Heart left ventricle (tissue), 16 donors: ENCODE measurements at regions not wholly inside any gene's neighbourhood (a gene's known extent, or its start where the extent isn't known, plus 50 kb on each side); places are given as distances from the start of the nearest gene placed in this dataset.
A peak's percentile ranks its signal among the peaks of the same experiment; 100 is the strongest.

Source experiments
- ATAC-seq, 4 donors: fragments of 200-7000 bp; cut with Tn5 transposase; one replicate each; pipeline ENCODE4 v1.9.1; 2020 to 2022; ENCODE audit warnings: moderate library complexity in 4 of 4, mild to moderate bottlenecking in 3 of 4, moderate number of reproducible peaks in 1 of 4
- DNase-seq, 5 donors: peaks; one replicate each; pipeline ENCODE4 v3.0.0-alpha.2; 2020
- H3K27ac ChIP-seq, 12 donors: fragments of 200-600 bp; sonication (generic) in 4 of 12; one replicate each; pipeline versions ENCODE4 v1.5.0 to v1.8.0; 2016 to 2022; ENCODE audit warnings: mild to moderate bottlenecking in 2 of 12
- H3K27me3 ChIP-seq, 9 donors: fragments of 200-600 bp; sonication (generic) in 2 of 9; one replicate each; pipeline versions ENCODE4 v1.5.1 to v1.8.0; 2016 to 2022; ENCODE audit warnings: mild to moderate bottlenecking in 3 of 9
- H3K36me3 ChIP-seq, 9 donors: fragments of 200-600 bp; sonication (generic) in 2 of 9; one replicate each; pipeline versions ENCODE4 v1.5.0 to v1.8.0; 2018 to 2022; ENCODE audit warnings: mild to moderate bottlenecking in 2 of 9
- H3K4me1 ChIP-seq, 12 donors: fragments of 200-600 bp; sonication (generic) in 4 of 12; one replicate each; pipeline versions ENCODE4 v1.5.0 to v1.8.0; 2016 to 2022; ENCODE audit warnings: mild to moderate bottlenecking in 3 of 12
- H3K4me3 ChIP-seq, 12 donors: fragments of 200-600 bp; sonication (generic) in 4 of 12; one replicate each; pipeline versions ENCODE4 v1.5.0 to v1.8.0; 2017 to 2022; ENCODE audit warnings: mild to moderate bottlenecking in 9 of 12, moderate library complexity in 4 of 12
- H3K9me3 ChIP-seq, 12 donors: fragments of 200-600 bp; sonication (generic) in 4 of 12; one replicate each; pipeline versions ENCODE4 v1.5.0 to v1.8.0; 2016 to 2022; ENCODE audit warnings: mild to moderate bottlenecking in 1 of 12
- POLR2A ChIP-seq, 2 donors: fragments of 450-650 bp; IDR thresholded peaks; one replicate each; pipeline ENCODE4 v1.6.1; 2017; ENCODE audit warnings: antibody characterized with exemption in 2 of 2, mild to moderate bottlenecking in 2 of 2, moderate library complexity in 2 of 2
- WGBS, 4 donors: extraction: QIAGEN DNeasy Blood & Tissue Kit in 2 of 4; methylation state at CpG; one replicate each; pipeline versions ENCODE4 v1.1.5 to v1.1.7; 2013 to 2018; 5-methylcytosine and 5-hydroxymethylcytosine counted together
- intact Hi-C, 10 donors: fragments of 100-400 bp; cut with DNase I; formaldehyde crosslinking; loops; one replicate each; pipeline versions ENCODE4 v1.11.1 to v1.14.2; 2022
- TF ChIP-seq, protein P1 (sequence below), 12 donors: fragments of 200-600 bp; sonication (generic) in 4 of 12; IDR thresholded peaks; one replicate each; pipeline versions ENCODE4 v1.5.0 to v1.8.0; 2018 to 2022; ENCODE audit warnings: antibody characterized with exemption in 12 of 12, mild to moderate bottlenecking in 5 of 12
- donor health status: ischemic (EF 13 %, LVEDD 7.1; RV severe dilation, severe dysfunction).
- donor health status: healthy with polysubstance abuse.
- donor health status: DM: no; HTN: yes; CAD: no.
- donor health status: DM: no; HTN: no; CAD: no.
- donor health status: ischemic (EF 25% LVEDD 6.9; RV normal size, moderate dysfunction).
- donor health status: ischemic (EF 25% LVEDD 5.7; RV mildly dilated, moderate dysfunction).
- donor health status: healthy.
- donor health status: DM: yes; HTN: yes; CAD: no.
- donor health status: ischemic (EF 35%, LVEDD 5.7; RV mildly dilated, moderate dysfunction).
- donor health status: nonischemic (EF 11% LVEDD 7.7; RV severe dilation, severe dysfunction).
- donor health status: DM: yes; HTN: yes; CAD: no.
- donor health status: PGD.
- donor health status: ischemic (EF 29% LVEDD 5.4; RV normal size, mild dysfunction).
- donor health status: nonischemic (EF 23%, LVEDD 6.1; RV moderate dilation, normal function).

- TF ChIP-seq, protein P1, sequence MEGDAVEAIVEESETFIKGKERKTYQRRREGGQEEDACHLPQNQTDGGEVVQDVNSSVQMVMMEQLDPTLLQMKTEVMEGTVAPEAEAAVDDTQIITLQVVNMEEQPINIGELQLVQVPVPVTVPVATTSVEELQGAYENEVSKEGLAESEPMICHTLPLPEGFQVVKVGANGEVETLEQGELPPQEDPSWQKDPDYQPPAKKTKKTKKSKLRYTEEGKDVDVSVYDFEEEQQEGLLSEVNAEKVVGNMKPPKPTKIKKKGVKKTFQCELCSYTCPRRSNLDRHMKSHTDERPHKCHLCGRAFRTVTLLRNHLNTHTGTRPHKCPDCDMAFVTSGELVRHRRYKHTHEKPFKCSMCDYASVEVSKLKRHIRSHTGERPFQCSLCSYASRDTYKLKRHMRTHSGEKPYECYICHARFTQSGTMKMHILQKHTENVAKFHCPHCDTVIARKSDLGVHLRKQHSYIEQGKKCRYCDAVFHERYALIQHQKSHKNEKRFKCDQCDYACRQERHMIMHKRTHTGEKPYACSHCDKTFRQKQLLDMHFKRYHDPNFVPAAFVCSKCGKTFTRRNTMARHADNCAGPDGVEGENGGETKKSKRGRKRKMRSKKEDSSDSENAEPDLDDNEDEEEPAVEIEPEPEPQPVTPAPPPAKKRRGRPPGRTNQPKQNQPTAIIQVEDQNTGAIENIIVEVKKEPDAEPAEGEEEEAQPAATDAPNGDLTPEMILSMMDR (IDR thresholded peaks at IDR 0.05), result peak; percentile 45 to 81 (median 72)
- TF ChIP-seq POLR2A (IDR thresholded peaks at IDR 0.05), result no peak
- no peaks in the 10 kb centered on the region for H3K27me3 ChIP-seq
- no peak for DNase-seq
- H3K4me3 ChIP-seq, result no peak overlapping the region
- peak in 2 of 4 donors; percentile 29 to 48 for ATAC-seq
- H3K27ac ChIP-seq, result no peak overlapping the region
- no peaks in the 10 kb centered on the region for H3K36me3 ChIP-seq
- no peaks in the 10 kb centered on the region for H3K9me3 ChIP-seq
- no peaks in the 10 kb centered on the region for H3K4me1 ChIP-seq
- intact Hi-C loops, result loop anchor here (1.0 to 10.0 kb wide), 7 partner anchors 89 to 399 kb away; partner anchors contain the start of genes CPOX (in 3 of the 10) and DCBLD2 (in 1 of the 10)
Measured at GRCh38 chr3:98994128-98994762, 92.8 kb upstream of the DCBLD2 start.

- no peak for TF ChIP-seq POLR2A (IDR thresholded peaks at IDR 0.05)
- TF ChIP-seq, protein P1 (IDR thresholded peaks at IDR 0.05), result no peak
- Histone ChIP-seq H3K9me3 (no peaks in the 10 kb centered on the region), H3K36me3 (no peaks in the 10 kb centered on the region), H3K4me1 (peaks cover 0 to 5% (median under 1%) of the 10 kb centered on the region in 12 donors), H3K4me3 (no peak overlapping the region), H3K27ac (no peak overlapping the region), H3K27me3 (no peaks in the 10 kb centered on the region)
- intact Hi-C loops, result loop anchor here in 9 of 10 donors (5.0 to 10.0 kb wide), 4 partner anchors 87 to 397 kb away; partner anchors contain the start of genes CPOX (in 3 of the 9) and DCBLD2 (in 1 of the 9)
- ATAC-seq (no peak), DNase-seq (no peak)
Measured at GRCh38 chr3:98991393-98991792, 89.9 kb upstream of the DCBLD2 start.

- no peaks in the 10 kb centered on the region for H3K36me3 ChIP-seq
- no peaks in the 10 kb centered on the region for H3K27me3 ChIP-seq
- H3K4me1 ChIP-seq, result peaks cover 0 to 12% (median 2%) of the 10 kb centered on the region in 12 donors
- TF ChIP-seq POLR2A (IDR thresholded peaks at IDR 0.05), result no peak
- TF ChIP-seq, protein P1 (IDR thresholded peaks at IDR 0.05), result no peak
- no peak overlapping the region for H3K27ac ChIP-seq
- ATAC-seq, result no peak
- H3K4me3 ChIP-seq, result no peak overlapping the region
- WGBS, 4 donors, result 84 to 94% (median 88%) methylated on average over 2 of the region's 2 CpGs
- DNase-seq, result no peak
- no peaks in the 10 kb centered on the region for H3K9me3 ChIP-seq
- intact Hi-C loops, result loop anchor here in 9 of 10 donors (5.0 to 10.0 kb wide), 4 partner anchors 86 to 396 kb away; partner anchors contain the start of genes CPOX (in 3 of the 9) and DCBLD2 (in 1 of the 9)
Measured at GRCh38 chr3:98990657-98991056, 89.2 kb upstream of the DCBLD2 start.

DNA sequence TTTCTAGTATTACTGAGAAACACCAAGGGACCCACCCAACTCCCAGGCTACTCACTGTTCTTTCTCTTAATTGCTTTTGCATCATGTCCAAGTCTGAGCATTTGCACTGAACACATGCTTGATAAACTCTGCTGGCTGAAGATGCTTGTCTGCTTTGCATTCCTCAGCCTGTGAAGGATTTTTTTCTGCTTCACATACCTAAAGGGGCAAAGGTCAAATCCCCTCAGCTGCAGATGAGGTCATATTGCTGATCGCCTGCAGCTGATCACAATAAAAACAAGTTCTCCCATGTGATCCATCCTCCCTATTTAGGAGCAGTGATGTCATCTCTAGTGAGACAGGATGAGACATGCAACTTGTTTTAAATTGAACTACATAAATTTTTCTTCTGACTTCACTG is 84.6 kb upstream of the DCBLD2 start:
- DNase-seq, result peak in 3 of 5 donors; percentile 18 to 30 (median 26)
- ATAC-seq, result peak; percentile 53 to 90 (median 75)
- H3K9me3 ChIP-seq, result no peaks in the 10 kb centered on the region
- no peaks in the 10 kb centered on the region for H3K27me3 ChIP-seq
- H3K4me3 ChIP-seq, result no peak overlapping the region
- peaks cover 0 to 20% (median 2%) of the 10 kb centered on the region in 12 donors for H3K4me1 ChIP-seq
- no peaks in the 10 kb centered on the region for H3K36me3 ChIP-seq
- TF ChIP-seq, protein P1 (IDR thresholded peaks at IDR 0.05), result no peak
- no peak for TF ChIP-seq POLR2A (IDR thresholded peaks at IDR 0.05)
- peak overlapping the region in 4 of 12 donors; percentile 11 to 41 (median 26) for H3K27ac ChIP-seq
- WGBS, 4 donors, result 12 to 28% (median 14%) methylated on average over 1 of the region's 1 CpG
- intact Hi-C loops, result loop anchor here in 3 of 10 donors (10.0 kb wide), 2 partner anchors 81 to 91 kb away; partner anchors contain the start of gene DCBLD2 (in 2 of the 3)
